ENCODE measurements at regions not wholly inside any gene's neighbourhood (a gene's known extent, or its start where the extent isn't known, plus 50 kb on each side); places are given as distances from the start of the nearest gene placed in this dataset.

GRCh38 chr17:79457889-79458288, 153.0 kb downstream of the RBFOX3 start:
- TF ChIP-seq CTCF (IDR thresholded peaks at IDR 0.05) (no peak), POLR2A (IDR thresholded peaks at IDR 0.05) (no peak), EP300 (IDR thresholded peaks at IDR 0.05) (no peak)

All from tibial nerve (tissue), 4 donors.